CD8-positive, alpha-beta memory T cell (primary cell): ENCODE measurements at regions not wholly inside any gene's neighbourhood (a gene's known extent, or its start where the extent isn't known, plus 50 kb on each side); places are given as distances from the start of the nearest gene placed in this dataset.
A peak's percentile ranks its signal among the peaks of the same experiment; 100 is the strongest.

Experiments
- CTCF ChIA-PET: fragments of 350-600 bp; sonication (Branson Sonifier 250); formaldehyde crosslinking; loops from one replicate; lab custom pipeline; 2021; ENCODE audit warnings: antibody characterized with exemption; lab: Charles Lee
- POLR2A ChIA-PET: fragments of 350-600 bp; sonication (Branson Sonifier 250); formaldehyde crosslinking; loops from one replicate; lab custom pipeline; 2021; ENCODE audit warnings: antibody characterized with exemption; lab: Charles Lee
- DNase-seq, 5 donors: peaks; one replicate each; pipeline versions ENCODE4 v3.0.0 to v3.0.0-alpha.2; 2020 to 2022; ENCODE audit warnings: mixed read lengths in 1 of 5
- H3K27ac ChIP-seq: one replicate; pipeline ENCODE4 v1.7.0; 2013; ENCODE audit warnings: low read depth, mild to moderate bottlenecking, low read length, moderate library complexity
- H3K27me3 ChIP-seq: 2 replicates; pipeline ENCODE4 v1.7.0; 2013; ENCODE audit warnings: low read length, mild to moderate bottlenecking; ENCODE audit not compliant: insufficient read depth, poor library complexity, severe bottlenecking
- H3K36me3 ChIP-seq: 2 replicates; pipeline ENCODE4 v1.7.0; 2013; ENCODE audit warnings: mild to moderate bottlenecking, low read length, moderate library complexity; ENCODE audit not compliant: insufficient read depth
- H3K4me1 ChIP-seq: 2 replicates; pipeline ENCODE4 v1.7.0; 2013; ENCODE audit warnings: mild to moderate bottlenecking, low read length, moderate library complexity; ENCODE audit not compliant: insufficient read depth
- H3K4me3 ChIP-seq: 2 replicates; pipeline ENCODE4 v1.7.0; 2013; ENCODE audit warnings: mild to moderate bottlenecking, low read length
- H3K9me3 ChIP-seq: 2 replicates; pipeline ENCODE4 v1.7.0; 2013; ENCODE audit warnings: mild to moderate bottlenecking, low read length
- H3K27ac Mint-ChIP-seq, 8 donors: one replicate each; pipeline ENCODE4 v1.8.0; 2020 to 2021; ENCODE audit warnings: mixed read lengths in 8 of 8, mild to moderate bottlenecking in 6 of 8, inconsistent platforms in 3 of 8, moderate library complexity in 3 of 8
- H3K27me3 Mint-ChIP-seq, 2 donors: one replicate each; pipeline ENCODE4 v1.8.0; 2020 to 2021; ENCODE audit warnings: mixed read lengths in 2 of 2, mild to moderate bottlenecking in 1 of 2, moderate library complexity in 1 of 2
- H3K36me3 Mint-ChIP-seq, 3 donors: one replicate each; pipeline ENCODE4 v1.8.0; 2020 to 2021; ENCODE audit warnings: mixed read lengths in 3 of 3, inconsistent platforms in 1 of 3, mild to moderate bottlenecking in 1 of 3
- H3K4me1 Mint-ChIP-seq, 3 donors: one replicate each; pipeline ENCODE4 v1.8.0; 2020 to 2021; ENCODE audit warnings: mixed read lengths in 3 of 3, inconsistent platforms in 1 of 3, mild to moderate bottlenecking in 1 of 3
- H3K4me3 Mint-ChIP-seq, 7 donors: one replicate each; pipeline ENCODE4 v1.8.0; 2020 to 2021; ENCODE audit warnings: mixed read lengths in 7 of 7, mild to moderate bottlenecking in 6 of 7, moderate library complexity in 4 of 7, inconsistent platforms in 2 of 7
- H3K9me3 Mint-ChIP-seq, 5 donors: one replicate each; pipeline ENCODE4 v1.8.0; 2020 to 2022; ENCODE audit warnings: mixed read lengths in 5 of 5, mild to moderate bottlenecking in 3 of 5, moderate library complexity in 2 of 5, inconsistent platforms in 1 of 5

GRCh38 chr6:168195712-168196111 lies 116.7 kb upstream of the FRMD1 start:
- Histone ChIP-seq H3K4me1 (no peaks in the 10 kb centered on the region), H3K27ac (no peak overlapping the region), H3K27me3 (no peaks in the 10 kb centered on the region), H3K4me3 (no peak overlapping the region), H3K36me3 (no peaks in the 10 kb centered on the region), H3K9me3 (no peaks in the 10 kb centered on the region)
- peaks cover 4 to 9% of the 10 kb centered on the region in 2 donors for H3K27me3 Mint-ChIP-seq
- no peak for DNase-seq
- H3K4me1 Mint-ChIP-seq = no peaks in the 10 kb centered on the region
- ChIA-PET POLR2A (no interaction called here), CTCF (no interaction called here)
- no peak overlapping the region for H3K27ac Mint-ChIP-seq
- no peaks in the 10 kb centered on the region for H3K9me3 Mint-ChIP-seq
- no peak overlapping the region for H3K4me3 Mint-ChIP-seq
- no peaks in the 10 kb centered on the region for H3K36me3 Mint-ChIP-seq

DNA sequence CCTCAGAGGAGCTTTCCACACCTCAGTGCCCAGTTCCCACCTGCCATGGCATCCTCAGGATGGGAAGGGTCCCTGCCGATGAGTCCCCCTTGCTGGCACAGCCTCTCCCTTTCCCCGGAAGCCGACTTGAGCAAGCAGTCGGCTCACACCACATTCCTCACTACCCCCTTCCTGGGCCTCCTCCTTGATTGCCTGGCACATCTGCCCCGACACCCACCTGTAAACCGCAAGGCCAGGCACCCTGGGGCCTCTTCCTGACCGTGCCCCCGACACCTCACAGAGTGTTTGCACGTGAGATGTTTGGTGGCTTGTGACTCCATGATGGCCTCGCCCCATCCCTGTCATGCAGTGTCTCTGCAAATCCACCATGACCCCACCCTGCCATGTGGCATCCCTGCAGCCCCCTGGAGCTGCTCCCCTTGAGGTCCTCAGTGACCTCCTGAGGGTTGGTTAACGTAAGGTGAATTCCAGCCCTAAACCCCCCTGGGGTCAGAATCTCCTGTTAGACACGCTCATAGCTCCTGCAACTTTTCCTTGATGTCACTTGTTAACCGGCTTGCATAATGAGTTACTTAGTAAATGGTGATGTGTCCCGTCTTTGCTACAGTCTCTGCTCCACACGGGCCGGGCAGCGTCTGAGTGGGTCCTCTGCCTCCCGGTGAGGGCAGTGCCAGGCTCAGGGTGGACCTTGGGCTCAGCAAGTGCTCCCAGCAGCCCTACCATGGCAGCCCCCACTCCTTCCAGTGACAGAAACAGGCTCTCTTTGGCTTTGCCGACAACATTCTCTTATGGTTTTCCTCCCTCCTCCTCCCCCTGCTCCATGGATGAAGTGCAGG lies 115.9 kb upstream of the FRMD1 start:
- CTCF ChIA-PET = no interaction called here
- no peaks in the 10 kb centered on the region for H3K4me1 Mint-ChIP-seq

GRCh38 chr6:168193816-168194721 lies 115.1 kb upstream of the FRMD1 start:
- H3K4me1 ChIP-seq = no peaks in the 10 kb centered on the region
- H3K27ac Mint-ChIP-seq = no peak overlapping the region
- H3K27me3 ChIP-seq = no peaks in the 10 kb centered on the region
- POLR2A ChIA-PET = no interaction called here
- no peak for DNase-seq
- H3K4me3 Mint-ChIP-seq = peak overlapping the region in 1 of 7 donors; percentile 27
- H3K9me3 ChIP-seq = no peaks in the 10 kb centered on the region
- CTCF ChIA-PET = no interaction called here
- no peaks in the 10 kb centered on the region for H3K4me1 Mint-ChIP-seq
- H3K9me3 Mint-ChIP-seq = no peaks in the 10 kb centered on the region
- H3K4me3 ChIP-seq = no peak overlapping the region
- H3K36me3 ChIP-seq = no peaks in the 10 kb centered on the region
- peaks cover 4 to 6% of the 10 kb centered on the region in 2 donors for H3K27me3 Mint-ChIP-seq
- H3K27ac ChIP-seq = no peak overlapping the region
- no peaks in the 10 kb centered on the region for H3K36me3 Mint-ChIP-seq

More for the DNA sequence above, 115.9 kb upstream of the FRMD1 start:
- H3K4me3 ChIP-seq = no peak overlapping the region
- no peak overlapping the region for H3K27ac ChIP-seq
- POLR2A ChIA-PET = no interaction called here
- H3K36me3 Mint-ChIP-seq = no peaks in the 10 kb centered on the region
- no peak overlapping the region for H3K27ac Mint-ChIP-seq
- no peaks in the 10 kb centered on the region for H3K9me3 Mint-ChIP-seq
- DNase-seq = no peak
- H3K9me3 ChIP-seq = no peaks in the 10 kb centered on the region
- H3K36me3 ChIP-seq = no peaks in the 10 kb centered on the region
- H3K4me1 ChIP-seq = no peaks in the 10 kb centered on the region
- H3K4me3 Mint-ChIP-seq = no peak overlapping the region
- no peaks in the 10 kb centered on the region for H3K27me3 ChIP-seq
- H3K27me3 Mint-ChIP-seq = peaks cover 4 to 5% of the 10 kb centered on the region in 2 donors

GRCh38 chr6:168192901-168193815 lies 114.1 kb upstream of the FRMD1 start:
- Histone ChIP-seq H3K9me3 (no peaks in the 10 kb centered on the region), H3K27me3 (no peaks in the 10 kb centered on the region), H3K4me1 (no peaks in the 10 kb centered on the region), H3K4me3 (no peak overlapping the region), H3K27ac (no peak overlapping the region), H3K36me3 (no peaks in the 10 kb centered on the region)
- Mint-ChIP-seq H3K4me3 (no peak overlapping the region), H3K27me3 (peaks cover 4 to 6% of the 10 kb centered on the region in 2 donors), H3K36me3 (no peaks in the 10 kb centered on the region), H3K27ac (no peak overlapping the region), H3K4me1 (no peaks in the 10 kb centered on the region), H3K9me3 (no peaks in the 10 kb centered on the region)
- DNase-seq = no peak
- CTCF ChIA-PET = no interaction called here
- POLR2A ChIA-PET = no interaction called here

- Mint-ChIP-seq H3K27me3 (peaks cover 4 to 6% of the 10 kb centered on the region in 2 donors), H3K4me1 (no peaks in the 10 kb centered on the region), H3K27ac (no peak overlapping the region), H3K9me3 (no peaks in the 10 kb centered on the region), H3K36me3 (no peaks in the 10 kb centered on the region), H3K4me3 (no peak overlapping the region)
- H3K9me3 ChIP-seq = no peaks in the 10 kb centered on the region
- ChIA-PET CTCF (no interaction called here), POLR2A (no interaction called here)
- no peak for DNase-seq
- H3K36me3 ChIP-seq = no peaks in the 10 kb centered on the region
- no peaks in the 10 kb centered on the region for H3K4me1 ChIP-seq
- H3K27me3 ChIP-seq = no peaks in the 10 kb centered on the region
- H3K27ac ChIP-seq = no peak overlapping the region
- H3K4me3 ChIP-seq = no peak overlapping the region
Observed at GRCh38 chr6:168192195-168192900, 113.3 kb upstream of the FRMD1 start.

GRCh38 chr6:168190646-168191443 lies 111.8 kb upstream of the FRMD1 start:
- H3K27me3 ChIP-seq = no peaks in the 10 kb centered on the region
- no peak overlapping the region for H3K27ac Mint-ChIP-seq
- no peak for DNase-seq
- no peaks in the 10 kb centered on the region for H3K9me3 ChIP-seq
- H3K36me3 ChIP-seq = no peaks in the 10 kb centered on the region
- no peak overlapping the region for H3K4me3 ChIP-seq
- H3K27me3 Mint-ChIP-seq = peaks cover 4% of the 10 kb centered on the region in 2 donors
- H3K4me3 Mint-ChIP-seq = no peak overlapping the region
- no peak overlapping the region for H3K27ac ChIP-seq
- H3K36me3 Mint-ChIP-seq = no peaks in the 10 kb centered on the region
- CTCF ChIA-PET = no interaction called here
- H3K4me1 Mint-ChIP-seq = no peaks in the 10 kb centered on the region
- POLR2A ChIA-PET = no interaction called here
- H3K4me1 ChIP-seq = no peaks in the 10 kb centered on the region
- no peaks in the 10 kb centered on the region for H3K9me3 Mint-ChIP-seq

DNA sequence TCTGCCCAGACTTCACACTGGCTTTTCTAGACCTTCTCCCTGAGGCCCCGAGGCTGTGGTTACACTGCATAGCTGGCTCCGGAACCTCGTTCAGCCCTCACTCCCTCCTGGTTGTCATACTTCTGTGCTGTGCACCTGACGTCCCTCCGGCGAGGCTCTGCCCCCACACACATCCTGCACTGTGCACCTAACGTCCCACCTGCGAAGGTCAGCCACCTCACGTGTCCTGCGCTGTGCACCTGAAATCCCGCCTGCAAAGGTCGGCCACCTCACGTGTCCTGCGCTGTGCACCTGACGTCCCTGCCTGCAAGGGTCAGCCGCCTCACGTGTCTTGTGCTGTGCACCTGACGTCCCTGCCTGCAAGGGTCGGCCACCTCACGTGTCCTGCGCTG lies 111.0 kb upstream of the FRMD1 start:
- Histone ChIP-seq H3K27me3 (no peaks in the 10 kb centered on the region), H3K36me3 (no peaks in the 10 kb centered on the region), H3K9me3 (no peaks in the 10 kb centered on the region), H3K4me3 (no peak overlapping the region), H3K27ac (no peak overlapping the region), H3K4me1 (no peaks in the 10 kb centered on the region)
- no peak overlapping the region for H3K4me3 Mint-ChIP-seq
- H3K27me3 Mint-ChIP-seq = peaks cover 0 to 4% of the 10 kb centered on the region in 2 donors
- ChIA-PET POLR2A (no interaction called here), CTCF (no interaction called here)
- no peaks in the 10 kb centered on the region for H3K4me1 Mint-ChIP-seq
- no peak overlapping the region for H3K27ac Mint-ChIP-seq
- no peaks in the 10 kb centered on the region for H3K9me3 Mint-ChIP-seq
- no peak for DNase-seq
- no peaks in the 10 kb centered on the region for H3K36me3 Mint-ChIP-seq
